Gastroesophageal sphincter (tissue), 3 donors: ENCODE measurements at regions not wholly inside any gene's neighbourhood (a gene's known extent, or its start where the extent isn't known, plus 50 kb on each side); places are given as distances from the start of the nearest gene placed in this dataset.

ENCODE experiments used
- CTCF ChIP-seq, 4 experiments: fragments of 200-600 bp in 2 of 4; fragments of 450-650 bp in 2 of 4; sonication (generic) in 1 of 4; IDR thresholded peaks; one replicate each; pipeline ENCODE4 v1.5.1; 2017 to 2019; ENCODE audit warnings: antibody characterized with exemption in 4 of 4, mild to moderate bottlenecking in 2 of 4, moderate library complexity in 2 of 4
- POLR2AphosphoS5 ChIP-seq: sonication (generic); formaldehyde crosslinking; IDR thresholded peaks from one replicate; pipeline ENCODE4 v1.6.1; 2017; ENCODE audit warnings: antibody characterized with exemption

- TF ChIP-seq CTCF (IDR thresholded peaks at IDR 0.05) (no peak), POLR2AphosphoS5 (no peak)
Measured at GRCh38 chr13:111467111-111467890, 146.9 kb downstream of the TEX29 start.
